ENCODE measurements at regions not wholly inside any gene's neighbourhood (a gene's known extent, or its start where the extent isn't known, plus 50 kb on each side); places are given as distances from the start of the nearest gene placed in this dataset.

GRCh38 chr10:83357004-83357403, 782.3 kb upstream of the GHITM start:
- no peaks in the 10 kb centered on the region for H3K4me1 ChIP-seq (ENCODE audit: insufficient read depth, low read length)
- no peak overlapping the region for H3K4me3 ChIP-seq (ENCODE audit: low read length)
- ChIA-PET CTCF (no interaction called here), POLR2A (ENCODE audit: unreplicated experiment) (no interaction called here)
- ATAC-seq, result no peak
- H3K79me2 ChIP-seq (ENCODE audit: low read length), result no peaks in the 10 kb centered on the region
- no peak overlapping the region for H3K4me2 ChIP-seq (ENCODE audit: low read length)
- DNase-seq, result no peak
- H3K9me2 ChIP-seq (replicated peaks; ENCODE audit: low read length), result no peaks in the 10 kb centered on the region
- H3K9me3 ChIP-seq (ENCODE audit: low read length), result 0 out of 2 replicates have a peak, but pooled peaks cover 4% of the 10 kb centered on the region
- no peaks in the 10 kb centered on the region for H3K36me3 ChIP-seq (ENCODE audit: low read depth, low read length)
- TF ChIP-seq EZH2 (IDR thresholded peaks at IDR 0.05; ENCODE audit: low read length, unreplicated experiment) (no peak), CTCF (conservative IDR thresholded peaks at IDR 0.05; ENCODE audit: low read depth, low read length) (no peak), EZH2phosphoT487 (IDR thresholded peaks at IDR 0.05; ENCODE audit: borderline replicate concordance, low read length) (no peak)
- intact Hi-C loops (cut with micrococcal nuclease), result no loop called here
- no peaks in the 10 kb centered on the region for H3K27me3 ChIP-seq (ENCODE audit: low read length)
- BruUV-seq (replicated peaks), result no TSS peak
- no peak overlapping the region for H3K9ac ChIP-seq (ENCODE audit: low read length)
- H3F3A ChIP-seq (ENCODE audit: low read length, unreplicated experiment), result no peaks in the 10 kb centered on the region
- no peak overlapping the region for H2AFZ ChIP-seq (ENCODE audit: low read length)
- H4K20me1 ChIP-seq (ENCODE audit: low read length), result no peaks in the 10 kb centered on the region
- no peak overlapping the region for H3K27ac ChIP-seq (ENCODE audit: low read length)

- POLR2A ChIA-PET (ENCODE audit: unreplicated experiment), result no interaction called here
Measured at GRCh38 chr10:83357627-83358026, 781.7 kb upstream of the GHITM start.

More at GRCh38 chr10:83357627-83358026, 781.7 kb upstream of the GHITM start:
- Histone ChIP-seq H3K4me2 (ENCODE audit: low read length) (no peak overlapping the region), H3K9me3 (ENCODE audit: low read length) (0 out of 2 replicates have a peak, but pooled peaks cover 4% of the 10 kb centered on the region), H3K36me3 (ENCODE audit: low read depth, low read length) (no peaks in the 10 kb centered on the region), H2AFZ (ENCODE audit: low read length) (no peak overlapping the region), H3K9me2 (replicated peaks; ENCODE audit: low read length) (no peaks in the 10 kb centered on the region), H3K4me1 (ENCODE audit: insufficient read depth, low read length) (no peaks in the 10 kb centered on the region), H3K27ac (ENCODE audit: low read length) (no peak overlapping the region), H3K79me2 (ENCODE audit: low read length) (no peaks in the 10 kb centered on the region), H3K4me3 (ENCODE audit: low read length) (no peak overlapping the region), H4K20me1 (ENCODE audit: low read length) (no peaks in the 10 kb centered on the region), H3F3A (ENCODE audit: low read length, unreplicated experiment) (no peaks in the 10 kb centered on the region), H3K9ac (ENCODE audit: low read length) (no peak overlapping the region), H3K27me3 (ENCODE audit: low read length) (no peaks in the 10 kb centered on the region)
- intact Hi-C loops (cut with micrococcal nuclease), result no loop called here
- no TSS peak for BruUV-seq (replicated peaks)
- CTCF ChIA-PET, result no interaction called here
- DNase-seq (no peak), ATAC-seq (no peak)
- no peak for TF ChIP-seq EZH2 (IDR thresholded peaks at IDR 0.05; ENCODE audit: low read length, unreplicated experiment)
- TF ChIP-seq EZH2phosphoT487 (IDR thresholded peaks at IDR 0.05; ENCODE audit: borderline replicate concordance, low read length), result no peak
- no peak for TF ChIP-seq CTCF (conservative IDR thresholded peaks at IDR 0.05; ENCODE audit: low read depth, low read length)

All from PC-3 (cell line).